ENCODE measurements at regions not wholly inside any gene's neighbourhood (a gene's known extent, or its start where the extent isn't known, plus 50 kb on each side); places are given as distances from the start of the nearest gene placed in this dataset.
"Not testable (repeated sequence)": the region's sequence is repeated elsewhere in the genome, so short reads cannot be mapped to it uniquely, and the experiment has no call there.

GRCh38 chr1:146654763-146655162 is 283.4 kb upstream of the NBPF12 start:
- not testable (repeated sequence) for DNase-seq (ENCODE audit: extremely low read depth in 1 of 2, low read depth in 1 of 2)

- DNase-seq (ENCODE audit: extremely low read depth in 1 of 2, low read depth in 1 of 2) = not testable (repeated sequence)
These were observed 292.0 kb upstream of the NBPF12 start for GRCh38 chr1:146645978-146646604.

- not testable (repeated sequence) for DNase-seq (ENCODE audit: extremely low read depth in 1 of 2, low read depth in 1 of 2)
These were observed 296.6 kb upstream of the NBPF12 start for GRCh38 chr1:146641534-146641933.

- not testable (repeated sequence) for DNase-seq (ENCODE audit: extremely low read depth in 1 of 2, low read depth in 1 of 2)
These were observed 297.5 kb upstream of the NBPF12 start for GRCh38 chr1:146640671-146641070.

GRCh38 chr1:146630302-146630701 is 307.8 kb upstream of the NBPF12 start:
- DNase-seq (ENCODE audit: extremely low read depth in 1 of 2, low read depth in 1 of 2) = not testable (repeated sequence)

DNA sequence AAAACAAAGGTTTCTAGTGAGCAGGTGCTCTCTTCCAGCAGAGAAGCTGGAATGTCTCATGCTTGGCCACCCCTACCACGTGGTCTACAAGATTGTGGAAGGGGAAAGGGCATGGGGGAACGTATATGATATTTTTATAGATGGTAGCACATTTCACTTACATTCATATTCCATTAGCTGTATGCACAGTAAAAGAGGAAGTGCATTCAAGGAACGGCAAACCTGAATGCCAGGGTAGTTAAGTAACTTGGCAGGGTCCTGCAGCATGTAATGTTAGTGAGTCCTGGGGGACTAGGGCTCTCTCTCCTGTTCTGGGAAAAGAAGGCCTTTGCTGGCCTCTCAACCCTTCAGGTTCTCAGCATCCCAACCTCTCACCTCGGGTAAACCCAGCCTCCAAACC is 319.5 kb upstream of the NBPF12 start:
- DNase-seq (ENCODE audit: extremely low read depth in 1 of 2, low read depth in 1 of 2) = not testable (repeated sequence)

- not testable (repeated sequence) for DNase-seq (ENCODE audit: extremely low read depth in 1 of 2, low read depth in 1 of 2)
These were observed 333.4 kb upstream of the NBPF12 start for GRCh38 chr1:146604681-146605080.

- DNase-seq (ENCODE audit: extremely low read depth in 1 of 2, low read depth in 1 of 2) = not testable (repeated sequence)
These were observed 337.3 kb upstream of the NBPF12 start for GRCh38 chr1:146600720-146601307.

DNA sequence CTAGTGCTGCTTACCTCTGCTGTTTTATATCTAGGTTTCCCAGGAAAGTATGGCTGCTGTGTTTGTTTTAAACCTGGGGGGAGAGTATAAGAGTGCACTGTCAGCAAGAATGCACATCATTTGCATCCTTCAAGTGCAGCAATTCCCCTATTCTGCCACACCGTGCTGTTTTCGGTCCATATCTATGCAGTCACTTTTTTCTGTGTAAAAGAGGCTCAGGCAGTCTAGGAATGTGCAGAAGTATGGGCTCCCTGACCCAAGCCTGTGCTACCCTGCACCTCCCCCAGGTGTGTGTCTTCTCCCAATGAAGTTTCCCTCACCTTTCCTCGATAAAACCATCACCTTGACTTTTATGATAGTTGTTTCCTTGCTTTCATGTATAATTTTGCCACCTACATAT is 338.2 kb upstream of the NBPF12 start:
- DNase-seq (ENCODE audit: extremely low read depth in 1 of 2, low read depth in 1 of 2) = not testable (repeated sequence)

- DNase-seq (ENCODE audit: extremely low read depth in 1 of 2, low read depth in 1 of 2) = not testable (repeated sequence)
These were observed 352.4 kb upstream of the NOTCH2NLA start for GRCh38 chr1:146581229-146581628.

- not testable (repeated sequence) for DNase-seq (ENCODE audit: extremely low read depth in 1 of 2, low read depth in 1 of 2)
These were observed 338.7 kb upstream of the NOTCH2NLA start for GRCh38 chr1:146567541-146567940.

DNA sequence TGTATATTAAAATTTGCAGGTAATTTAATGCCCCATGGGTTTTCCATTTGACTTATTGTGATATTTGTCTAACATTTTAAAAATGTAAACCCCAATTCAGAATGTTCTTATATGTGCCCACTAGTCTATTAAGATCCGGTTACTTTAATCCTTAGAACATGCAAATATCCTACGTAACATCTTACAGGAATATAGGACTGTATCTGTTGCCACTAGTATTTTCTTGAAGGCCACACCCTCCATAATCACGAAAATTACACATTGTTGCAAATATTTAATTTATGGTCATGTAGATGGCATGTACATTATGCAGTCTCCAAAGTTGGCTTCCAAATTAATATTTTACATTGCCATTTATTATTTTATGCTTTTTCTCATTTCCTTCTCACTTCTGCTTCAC is 329.2 kb upstream of the NOTCH2NLA start:
- DNase-seq (ENCODE audit: extremely low read depth in 1 of 2, low read depth in 1 of 2) = not testable (repeated sequence)

GRCh38 chr1:146556405-146556804 is 327.6 kb upstream of the NOTCH2NLA start:
- DNase-seq (ENCODE audit: extremely low read depth in 1 of 2, low read depth in 1 of 2) = not testable (repeated sequence)

GRCh38 chr1:146552414-146552813 is 323.6 kb upstream of the NOTCH2NLA start:
- DNase-seq (ENCODE audit: extremely low read depth in 1 of 2, low read depth in 1 of 2) = not testable (repeated sequence)

GRCh38 chr1:146548684-146549083 is 319.9 kb upstream of the NOTCH2NLA start:
- DNase-seq (ENCODE audit: extremely low read depth in 1 of 2, low read depth in 1 of 2) = not testable (repeated sequence)

DNA sequence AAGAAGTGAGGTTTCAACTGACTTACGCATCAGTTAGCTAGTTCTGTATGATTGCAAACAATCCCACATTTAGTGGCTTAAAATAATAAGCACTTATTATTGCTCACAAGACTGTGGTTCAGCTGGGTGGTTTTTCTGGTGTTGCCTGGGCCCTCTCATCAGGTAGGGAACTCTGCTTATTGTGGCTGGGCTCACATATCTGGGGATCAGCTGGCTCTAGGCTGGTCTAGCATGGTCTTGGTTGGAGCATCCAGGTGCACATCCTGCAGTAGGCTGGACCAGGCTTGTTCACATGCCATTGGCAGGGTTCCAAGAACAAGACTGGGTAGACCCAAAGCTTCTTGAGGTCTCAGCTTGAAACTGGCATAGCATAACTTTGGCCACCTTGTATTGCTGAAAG is 317.4 kb upstream of the NOTCH2NLA start:
- DNase-seq (ENCODE audit: extremely low read depth in 1 of 2, low read depth in 1 of 2) = not testable (repeated sequence)

- not testable (repeated sequence) for DNase-seq (ENCODE audit: extremely low read depth in 1 of 2, low read depth in 1 of 2)
These were observed 309.1 kb upstream of the NOTCH2NLA start for GRCh38 chr1:146537775-146538373.

- DNase-seq (ENCODE audit: extremely low read depth in 1 of 2, low read depth in 1 of 2) = not testable (repeated sequence)
These were observed 307.2 kb upstream of the NOTCH2NLA start for GRCh38 chr1:146536028-146536427.

- DNase-seq (ENCODE audit: extremely low read depth in 1 of 2, low read depth in 1 of 2) = not testable (repeated sequence)
These were observed 306.8 kb upstream of the NOTCH2NLA start for GRCh38 chr1:146535575-146535974.

DNA sequence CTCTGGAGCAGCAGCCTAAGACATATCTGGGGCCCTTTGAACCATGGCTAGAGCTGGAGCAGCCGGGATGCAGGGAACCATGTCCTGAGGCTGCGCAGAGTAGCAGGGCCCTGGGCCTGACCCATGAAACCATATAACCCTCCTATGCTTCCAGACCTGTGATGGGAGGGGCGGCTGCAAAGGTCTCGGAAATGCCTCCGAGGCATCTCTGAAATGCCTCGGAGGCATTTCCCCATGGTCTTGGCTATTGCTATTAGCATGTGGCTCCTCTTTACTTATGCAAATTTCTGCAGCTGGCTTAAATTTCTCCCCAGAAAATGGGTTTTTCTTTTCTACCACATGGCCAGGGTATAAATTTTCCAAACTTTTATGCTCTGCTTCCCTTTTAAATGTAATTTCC is 302.1 kb upstream of the NOTCH2NLA start:
- DNase-seq (ENCODE audit: extremely low read depth in 1 of 2, low read depth in 1 of 2) = not testable (repeated sequence)

DNA sequence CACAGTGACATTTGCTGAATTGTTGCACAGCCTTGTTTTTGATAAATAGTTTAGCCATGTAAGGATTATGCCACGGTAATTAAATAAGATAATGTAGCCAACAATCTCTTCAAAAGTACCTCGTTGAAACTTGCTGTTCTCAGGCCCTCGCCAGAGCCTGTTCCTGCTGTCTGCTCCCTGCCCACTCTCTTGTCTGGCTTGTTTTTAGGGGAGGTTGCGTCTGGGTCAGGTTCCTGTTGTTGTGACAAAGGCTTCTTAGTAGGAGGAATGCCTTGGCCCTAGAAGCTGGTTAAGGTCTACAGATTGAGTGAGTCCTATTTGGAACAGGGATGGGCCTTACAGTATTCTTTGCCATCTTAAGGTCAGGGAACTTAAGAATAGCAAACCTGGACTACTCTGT is 294.0 kb upstream of the NOTCH2NLA start:
- DNase-seq (ENCODE audit: extremely low read depth in 1 of 2, low read depth in 1 of 2) = not testable (repeated sequence)

DNA sequence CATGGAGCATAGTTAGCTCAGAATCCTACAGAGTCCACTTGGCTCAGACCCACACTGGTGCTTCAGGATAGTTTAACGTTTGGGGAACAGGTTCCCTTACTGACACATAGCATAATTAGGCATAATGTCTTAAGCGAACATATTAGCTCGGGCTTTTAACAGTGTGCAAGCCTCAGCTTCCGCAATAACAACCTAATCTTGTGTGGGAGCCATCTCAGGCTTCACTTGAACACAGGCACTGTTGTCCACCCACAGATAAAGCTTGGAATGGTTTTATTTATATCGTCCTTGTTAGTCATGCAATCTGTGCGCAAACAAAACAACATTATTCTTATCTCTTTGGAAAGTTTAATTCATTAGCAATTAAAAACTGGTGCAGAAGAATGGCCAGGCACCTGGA is 293.5 kb upstream of the NOTCH2NLA start:
- DNase-seq (ENCODE audit: extremely low read depth in 1 of 2, low read depth in 1 of 2) = not testable (repeated sequence)
